Colonic mucosa (tissue), 4 donors: ENCODE measurements at regions not wholly inside any gene's neighbourhood (a gene's known extent, or its start where the extent isn't known, plus 50 kb on each side); places are given as distances from the start of the nearest gene placed in this dataset.
A peak's percentile ranks its signal among the peaks of the same experiment; 100 is the strongest.

Experiments
- DNase-seq: peaks from one replicate; pipeline ENCODE4 v3.0.0-alpha.2; 2020
- H3K27ac ChIP-seq: fragments of 200-600 bp; one replicate; pipeline ENCODE4 v1.8.0; 2021
- H3K27me3 ChIP-seq: fragments of 200-600 bp; one replicate; pipeline ENCODE4 v1.8.0; 2021
- H3K36me3 ChIP-seq: fragments of 200-600 bp; one replicate; pipeline ENCODE4 v1.8.0; 2021
- H3K4me1 ChIP-seq: fragments of 200-600 bp; one replicate; pipeline ENCODE4 v1.8.0; 2021; ENCODE audit warnings: mild to moderate bottlenecking
- H3K4me3 ChIP-seq: fragments of 200-600 bp; one replicate; pipeline ENCODE4 v1.8.0; 2021
- H3K9ac ChIP-seq, 2 donors: one replicate each; pipeline ENCODE4 v1.7.0; 2013; ENCODE audit warnings: control low read depth in 2 of 2, low read depth in 2 of 2, low read length in 2 of 2
- H3K9me3 ChIP-seq: fragments of 200-600 bp; one replicate; pipeline ENCODE4 v1.8.0; 2021
- intact Hi-C: fragments of 100-400 bp; cut with DNase I; formaldehyde crosslinking; loops from one replicate; pipeline ENCODE4 v1.14.1; 2022
- TF ChIP-seq, protein P1 (sequence below): fragments of 200-600 bp; IDR thresholded peaks from one replicate; pipeline ENCODE4 v1.8.0; 2022; ENCODE audit warnings: antibody characterized with exemption, mild to moderate bottlenecking
- donor health status: healthy.
- donor health status: DM: no; HTN: no; CAD: no.
- donor health status: DM: no; HTN: no; CAD: no.

DNA sequence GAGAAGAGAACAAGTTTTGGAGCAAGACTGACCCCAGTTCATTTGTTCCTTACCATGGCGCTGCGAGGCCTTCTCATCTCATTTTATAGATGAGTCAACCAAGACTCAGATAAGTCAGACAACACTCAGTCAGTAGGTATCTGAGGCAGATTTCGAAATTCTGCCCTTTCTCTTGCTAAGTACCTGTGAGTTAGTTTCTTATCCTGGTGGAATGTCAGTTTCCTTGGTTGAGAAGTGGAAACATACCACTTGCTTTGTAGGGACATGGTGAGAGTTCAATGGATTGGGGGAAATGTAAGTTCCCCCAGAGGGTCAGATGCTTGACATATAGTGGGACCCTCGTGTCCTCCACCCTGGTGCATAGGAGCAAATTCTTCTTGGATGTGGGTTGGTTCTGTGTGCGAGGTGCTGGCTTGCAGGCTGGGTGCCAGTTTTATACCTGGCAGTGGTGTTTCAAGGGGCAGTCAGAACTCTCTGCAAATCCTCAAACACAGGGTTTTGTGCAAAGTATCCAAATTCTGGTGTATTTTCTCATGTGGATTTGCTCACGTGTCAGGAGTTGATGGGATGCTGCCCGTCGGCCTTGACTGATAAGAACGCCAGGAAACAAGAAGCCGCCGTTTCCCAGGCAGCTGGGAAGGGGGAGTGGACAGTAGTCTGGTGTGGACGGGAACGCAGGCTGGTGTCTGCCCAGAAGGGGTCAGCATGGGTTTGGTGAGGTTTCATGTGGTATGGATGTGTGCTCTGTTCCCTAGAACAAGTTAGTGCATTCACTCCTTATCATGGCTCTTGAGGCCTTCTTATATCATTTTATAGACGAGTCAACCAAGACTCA lies 61.1 kb upstream of the CIBAR2 start:
- peak overlapping the region; percentile 5 for H3K4me3 ChIP-seq
- peak overlapping the region; percentile 3 for H3K27ac ChIP-seq
- TF ChIP-seq, protein P1, sequence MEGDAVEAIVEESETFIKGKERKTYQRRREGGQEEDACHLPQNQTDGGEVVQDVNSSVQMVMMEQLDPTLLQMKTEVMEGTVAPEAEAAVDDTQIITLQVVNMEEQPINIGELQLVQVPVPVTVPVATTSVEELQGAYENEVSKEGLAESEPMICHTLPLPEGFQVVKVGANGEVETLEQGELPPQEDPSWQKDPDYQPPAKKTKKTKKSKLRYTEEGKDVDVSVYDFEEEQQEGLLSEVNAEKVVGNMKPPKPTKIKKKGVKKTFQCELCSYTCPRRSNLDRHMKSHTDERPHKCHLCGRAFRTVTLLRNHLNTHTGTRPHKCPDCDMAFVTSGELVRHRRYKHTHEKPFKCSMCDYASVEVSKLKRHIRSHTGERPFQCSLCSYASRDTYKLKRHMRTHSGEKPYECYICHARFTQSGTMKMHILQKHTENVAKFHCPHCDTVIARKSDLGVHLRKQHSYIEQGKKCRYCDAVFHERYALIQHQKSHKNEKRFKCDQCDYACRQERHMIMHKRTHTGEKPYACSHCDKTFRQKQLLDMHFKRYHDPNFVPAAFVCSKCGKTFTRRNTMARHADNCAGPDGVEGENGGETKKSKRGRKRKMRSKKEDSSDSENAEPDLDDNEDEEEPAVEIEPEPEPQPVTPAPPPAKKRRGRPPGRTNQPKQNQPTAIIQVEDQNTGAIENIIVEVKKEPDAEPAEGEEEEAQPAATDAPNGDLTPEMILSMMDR: no peak
- peaks cover 3% of the 10 kb centered on the region for H3K4me1 ChIP-seq
- H3K9ac ChIP-seq: no peak overlapping the region
- peaks cover 32% of the 10 kb centered on the region for H3K27me3 ChIP-seq
- H3K36me3 ChIP-seq: no peaks in the 10 kb centered on the region
- intact Hi-C loops: no loop called here
- H3K9me3 ChIP-seq: no peaks in the 10 kb centered on the region
- no peak for DNase-seq

DNA sequence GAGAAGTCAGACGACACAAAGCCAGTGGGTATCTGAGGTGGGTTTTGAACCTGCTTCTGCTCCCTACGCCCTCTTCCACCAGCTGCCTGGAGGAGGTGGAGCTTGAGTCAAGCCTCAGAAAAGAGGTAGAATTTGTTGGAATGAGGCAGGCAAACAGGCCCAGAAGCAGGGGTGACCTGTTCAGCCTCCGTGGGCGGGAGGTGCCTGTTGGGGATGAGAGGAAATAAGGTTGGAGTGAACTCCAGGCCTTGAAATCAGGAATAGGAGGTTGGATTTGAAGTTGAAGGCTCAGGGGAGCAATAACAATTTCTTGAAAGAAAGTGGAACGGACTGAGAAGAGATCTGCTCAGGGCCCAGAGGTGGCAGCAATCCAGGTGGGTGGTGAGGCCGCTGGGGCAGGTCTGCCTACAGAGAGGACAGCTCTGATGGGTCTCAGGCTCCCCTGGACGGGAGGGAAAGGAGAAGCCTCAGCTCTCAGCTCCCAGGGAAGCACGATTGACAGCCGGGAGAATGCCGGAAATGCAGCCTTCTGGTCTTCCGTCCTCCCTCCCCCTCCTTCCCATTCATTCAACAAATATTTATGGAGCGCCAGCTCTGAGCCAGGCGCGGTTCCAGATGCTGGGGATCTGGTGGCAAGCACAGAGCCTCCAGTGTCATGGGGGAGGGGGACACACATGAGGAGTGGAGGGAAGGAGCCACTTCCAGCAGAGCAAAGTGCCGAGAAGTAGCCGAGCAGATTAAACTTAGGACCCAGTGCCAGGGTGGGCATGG lies 61.9 kb upstream of the CIBAR2 start:
- H3K4me1 ChIP-seq: no peaks in the 10 kb centered on the region
- peak; percentile 49 for DNase-seq
- H3K4me3 ChIP-seq: no peak overlapping the region
- H3K36me3 ChIP-seq: no peaks in the 10 kb centered on the region
- H3K27me3 ChIP-seq: peaks cover 32% of the 10 kb centered on the region
- TF ChIP-seq, protein P1: no peak
- no peak overlapping the region for H3K9ac ChIP-seq
- no peaks in the 10 kb centered on the region for H3K9me3 ChIP-seq
- intact Hi-C loops: no loop called here
- H3K27ac ChIP-seq: no peak overlapping the region

DNA sequence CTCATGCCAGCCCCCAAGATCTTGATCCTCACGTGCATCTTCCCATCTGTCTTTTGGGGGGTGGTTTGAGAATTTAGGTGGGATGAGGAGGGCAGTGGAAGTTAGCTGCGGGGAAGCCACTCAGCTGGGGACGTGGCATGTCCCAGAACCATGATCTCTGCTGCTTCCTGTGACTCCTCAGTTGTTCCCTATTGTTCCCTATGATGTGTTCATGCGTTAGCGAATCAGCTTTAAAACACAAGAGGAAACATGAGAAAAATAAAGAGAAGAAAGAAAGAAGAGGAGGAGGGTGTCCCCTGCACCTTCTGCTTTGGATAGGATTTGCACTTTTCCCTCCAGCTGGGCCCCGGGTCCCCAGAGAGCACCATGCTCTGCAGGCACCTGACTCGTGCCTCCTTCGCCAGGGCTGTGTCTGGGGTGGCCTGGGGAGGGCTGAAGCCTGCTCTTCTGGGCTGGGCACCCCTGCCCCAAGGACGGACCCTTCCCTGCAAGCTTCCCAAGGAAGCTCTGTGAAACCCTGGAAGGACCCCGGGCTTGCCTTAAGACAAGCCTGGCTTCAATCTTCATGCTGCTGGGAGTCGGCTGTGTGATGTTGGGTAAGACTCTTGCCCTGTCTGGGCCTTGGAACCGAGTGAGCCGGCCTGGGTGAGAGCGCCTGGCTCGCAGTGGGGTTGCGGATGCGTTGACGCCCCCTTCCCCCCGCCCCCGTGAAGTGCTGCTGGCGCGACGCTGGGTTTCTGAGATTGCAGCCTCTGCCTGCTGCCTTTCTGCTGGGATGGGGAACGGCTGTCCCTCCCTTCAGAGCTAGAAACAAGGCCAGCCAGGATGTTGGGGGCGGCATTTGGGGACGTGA lies 62.8 kb upstream of the CIBAR2 start:
- TF ChIP-seq, protein P1: no peak
- Histone ChIP-seq H3K9me3 (no peaks in the 10 kb centered on the region), H3K36me3 (no peaks in the 10 kb centered on the region), H3K4me3 (no peak overlapping the region), H3K9ac (no peak overlapping the region), H3K4me1 (no peaks in the 10 kb centered on the region), H3K27me3 (peaks cover 26% of the 10 kb centered on the region), H3K27ac (no peak overlapping the region)
- DNase-seq: no peak
- intact Hi-C loops: no loop called here

DNA sequence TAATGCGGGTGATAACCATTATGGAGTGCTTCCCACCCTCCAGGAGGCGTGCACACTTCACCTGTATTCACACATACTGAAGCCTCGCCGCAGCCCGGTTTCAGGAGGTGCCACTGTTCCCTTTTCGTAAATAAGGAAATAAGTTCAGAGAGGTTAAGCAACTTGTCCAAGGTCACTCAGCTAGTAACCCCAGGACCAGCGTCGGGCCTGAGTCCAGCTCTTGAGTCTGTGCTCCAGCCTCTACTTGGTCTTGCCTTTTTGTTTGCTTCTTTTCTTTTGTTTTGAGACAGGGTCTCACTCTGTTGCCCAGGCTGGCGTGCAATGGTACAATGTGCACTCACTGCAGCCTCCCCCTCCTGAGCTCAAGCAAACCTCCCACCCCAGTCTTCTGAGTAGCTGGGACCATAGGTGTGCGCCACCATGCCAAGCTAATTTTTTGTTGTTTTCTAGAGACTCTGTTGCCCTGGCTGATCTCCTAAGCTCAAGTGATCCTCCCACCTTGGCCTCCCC lies 63.5 kb upstream of the CIBAR2 start:
- Histone ChIP-seq H3K27me3 (peaks cover 19% of the 10 kb centered on the region), H3K36me3 (no peaks in the 10 kb centered on the region), H3K9me3 (no peaks in the 10 kb centered on the region), H3K9ac (no peak overlapping the region), H3K27ac (no peak overlapping the region), H3K4me1 (no peaks in the 10 kb centered on the region), H3K4me3 (no peak overlapping the region)
- intact Hi-C loops: no loop called here
- TF ChIP-seq, protein P1: no peak
- no peak for DNase-seq
